Activated T-cell treated with anti-CD3 and anti-CD28 coated beads, Interleukin-2, amount 50 U/mL, for 4 hours (primary cell): ENCODE measurements at regions not wholly inside any gene's neighbourhood (a gene's known extent, or its start where the extent isn't known, plus 50 kb on each side); places are given as distances from the start of the nearest gene placed in this dataset.
"Not testable (repeated sequence)": the region's sequence is repeated elsewhere in the genome, so short reads cannot be mapped to it uniquely, and the experiment has no call there.

Experiments used
- ATAC-seq, 2 donors: fragments of 200-7000 bp; cut with Tn5 transposase; one replicate each; pipeline ENCODE4 v1.10.0; 2021
- DNase-seq: peaks from one replicate; pipeline ENCODE4 v3.0.0-alpha.2; 2020
- H3K27me3 Mint-ChIP-seq: one replicate; pipeline ENCODE4 v1.8.0; 2021; ENCODE audit warnings: low read depth, mixed read lengths
- H3K36me3 Mint-ChIP-seq: one replicate; pipeline ENCODE4 v1.8.0; 2022; ENCODE audit warnings: mixed read lengths; ENCODE audit not compliant: insufficient read depth
- H3K4me1 Mint-ChIP-seq: one replicate; pipeline ENCODE4 v1.8.0; 2021; ENCODE audit warnings: low read depth, mixed read lengths
- H3K4me3 Mint-ChIP-seq: one replicate; pipeline ENCODE4 v1.8.0; 2021; ENCODE audit warnings: mild to moderate bottlenecking, moderate library complexity, mixed read lengths
- H3K9me3 Mint-ChIP-seq: one replicate; pipeline ENCODE4 v1.8.0; 2021; ENCODE audit warnings: mixed read lengths

- ATAC-seq (no peak), DNase-seq (no peak)
- Mint-ChIP-seq H3K9me3 (no peaks in the 10 kb centered on the region), H3K4me3 (no peak overlapping the region), H3K4me1 (no peaks in the 10 kb centered on the region), H3K36me3 (no peaks in the 10 kb centered on the region), H3K27me3 (peaks cover 43% of the 10 kb centered on the region)
These were observed 164.3 kb upstream of the PABPC3 start for GRCh38 chr13:24931450-24932251.

- not testable (repeated sequence) for H3K9me3 Mint-ChIP-seq, DNase-seq, H3K4me1 Mint-ChIP-seq, ATAC-seq, H3K4me3 Mint-ChIP-seq, H3K36me3 Mint-ChIP-seq
- peaks cover 53% of the 10 kb centered on the region for H3K27me3 Mint-ChIP-seq
These were observed 162.6 kb upstream of the PABPC3 start for GRCh38 chr13:24933106-24934023.

- not testable (repeated sequence) for ATAC-seq, H3K9me3 Mint-ChIP-seq
- H3K27me3 Mint-ChIP-seq = peaks cover 53% of the 10 kb centered on the region
These were observed 161.9 kb upstream of the PABPC3 start for GRCh38 chr13:24934024-24934385.

GRCh38 chr13:24938966-24939365 lies 157.0 kb upstream of the PABPC3 start:
- Mint-ChIP-seq H3K27me3 (peaks cover 26% of the 10 kb centered on the region), H3K9me3 (no peaks in the 10 kb centered on the region), H3K36me3 (no peaks in the 10 kb centered on the region), H3K4me1 (no peaks in the 10 kb centered on the region), H3K4me3 (no peak overlapping the region)
- DNase-seq (no peak), ATAC-seq (no peak)

More at GRCh38 chr13:24934024-24934385, 161.9 kb upstream of the PABPC3 start:
- H3K4me3 Mint-ChIP-seq, H3K4me1 Mint-ChIP-seq, H3K36me3 Mint-ChIP-seq, DNase-seq: not testable (repeated sequence)

- H3K36me3 Mint-ChIP-seq, H3K4me1 Mint-ChIP-seq, H3K4me3 Mint-ChIP-seq, DNase-seq, H3K9me3 Mint-ChIP-seq, ATAC-seq: not testable (repeated sequence)
- peaks cover 20% of the 10 kb centered on the region for H3K27me3 Mint-ChIP-seq
These were observed 154.8 kb upstream of the PABPC3 start for GRCh38 chr13:24941023-24941713.

- no peaks in the 10 kb centered on the region for H3K9me3 Mint-ChIP-seq
- DNase-seq = no peak
- H3K4me3 Mint-ChIP-seq = no peak overlapping the region
- H3K36me3 Mint-ChIP-seq = no peaks in the 10 kb centered on the region
- peaks cover 10% of the 10 kb centered on the region for H3K27me3 Mint-ChIP-seq
- no peaks in the 10 kb centered on the region for H3K4me1 Mint-ChIP-seq
- no peak for ATAC-seq
These were observed 152.8 kb upstream of the PABPC3 start for GRCh38 chr13:24943136-24943535.

GRCh38 chr13:24944073-24944472 lies 151.9 kb upstream of the PABPC3 start:
- not testable (repeated sequence) for DNase-seq, H3K9me3 Mint-ChIP-seq, H3K4me3 Mint-ChIP-seq, H3K4me1 Mint-ChIP-seq, H3K36me3 Mint-ChIP-seq, ATAC-seq
- peaks cover 12% of the 10 kb centered on the region for H3K27me3 Mint-ChIP-seq

- not testable (repeated sequence) for DNase-seq, H3K4me1 Mint-ChIP-seq, H3K4me3 Mint-ChIP-seq, H3K36me3 Mint-ChIP-seq, H3K9me3 Mint-ChIP-seq, H3K27me3 Mint-ChIP-seq, ATAC-seq
These were observed 147.0 kb upstream of the PABPC3 start for GRCh38 chr13:24948977-24949376.

- H3K4me3 Mint-ChIP-seq, H3K27me3 Mint-ChIP-seq, H3K36me3 Mint-ChIP-seq, DNase-seq, ATAC-seq, H3K9me3 Mint-ChIP-seq, H3K4me1 Mint-ChIP-seq: not testable (repeated sequence)
These were observed 145.3 kb upstream of the PABPC3 start for GRCh38 chr13:24950611-24951010.

- not testable (repeated sequence) for DNase-seq, ATAC-seq, H3K9me3 Mint-ChIP-seq, H3K4me3 Mint-ChIP-seq, H3K4me1 Mint-ChIP-seq, H3K36me3 Mint-ChIP-seq
- H3K27me3 Mint-ChIP-seq = peaks cover 15% of the 10 kb centered on the region
These were observed 128.0 kb upstream of the PABPC3 start for GRCh38 chr13:24967970-24968369.

- peaks cover 15% of the 10 kb centered on the region for H3K27me3 Mint-ChIP-seq
- not testable (repeated sequence) for H3K4me3 Mint-ChIP-seq, DNase-seq, H3K4me1 Mint-ChIP-seq, H3K9me3 Mint-ChIP-seq, H3K36me3 Mint-ChIP-seq
- ATAC-seq = peak in 1 of 2 donors; percentile 30
These were observed 127.5 kb upstream of the PABPC3 start for GRCh38 chr13:24968416-24968815.

GRCh38 chr13:24973102-24973501 lies 122.8 kb upstream of the PABPC3 start:
- ATAC-seq, H3K4me3 Mint-ChIP-seq, DNase-seq, H3K4me1 Mint-ChIP-seq, H3K9me3 Mint-ChIP-seq, H3K36me3 Mint-ChIP-seq: not testable (repeated sequence)
- peaks cover 21% of the 10 kb centered on the region for H3K27me3 Mint-ChIP-seq

GRCh38 chr13:24981181-24981803 lies 114.6 kb upstream of the PABPC3 start:
- not testable (repeated sequence) for H3K9me3 Mint-ChIP-seq, DNase-seq, H3K36me3 Mint-ChIP-seq, H3K4me3 Mint-ChIP-seq, ATAC-seq, H3K4me1 Mint-ChIP-seq
- H3K27me3 Mint-ChIP-seq = peaks cover 32% of the 10 kb centered on the region
